HG03558 (cell line): ENCODE measurements at regions not wholly inside any gene's neighbourhood (a gene's known extent, or its start where the extent isn't known, plus 50 kb on each side); places are given as distances from the start of the nearest gene placed in this dataset.
"Not testable (repeated sequence)": the region's sequence is repeated elsewhere in the genome, so short reads cannot be mapped to it uniquely, and the experiment has no call there.

Experiments
- ATAC-seq: cut with Tn5 transposase; IDR thresholded peaks from one replicate; pipeline ENCODE4 v1.9.1; 2021; ENCODE audit warnings: moderate number of reproducible peaks; ENCODE audit not compliant: unreplicated experiment; ENCODE audit errors: extremely low read depth

DNA sequence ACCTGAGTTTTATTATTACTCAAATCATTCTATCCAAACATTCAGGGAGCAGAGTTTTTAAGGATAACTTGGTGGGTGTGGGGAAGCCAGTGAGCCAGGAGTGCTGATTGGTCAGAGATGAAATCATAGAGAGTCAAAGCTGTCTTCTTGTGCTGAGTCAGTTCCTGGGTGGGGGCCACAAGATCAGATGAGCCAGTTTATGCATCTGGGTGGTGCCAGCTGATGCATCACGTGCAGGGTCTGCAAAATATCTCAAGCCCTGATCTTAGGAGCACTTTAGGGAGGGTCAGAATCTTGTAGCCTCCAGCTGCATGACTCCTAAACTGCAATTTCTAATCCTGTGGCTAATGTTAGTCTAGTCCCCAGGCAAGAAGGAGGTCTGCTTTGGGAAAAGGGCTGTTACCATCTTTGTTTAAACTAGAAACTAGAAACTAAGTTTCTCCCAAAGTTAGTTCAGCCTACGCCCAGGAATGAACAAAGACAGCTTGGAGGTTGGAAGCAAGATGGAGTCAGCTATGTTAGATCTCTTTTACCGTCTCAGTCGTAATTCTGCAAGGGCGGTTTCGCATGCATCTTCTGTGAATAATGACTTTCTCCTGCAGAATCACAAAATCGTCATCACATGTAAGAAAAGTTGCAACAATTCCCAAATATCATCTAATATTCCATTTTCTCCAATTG lies 97.5 kb downstream of the ZNF664 start:
- ATAC-seq: not testable (repeated sequence)

DNA sequence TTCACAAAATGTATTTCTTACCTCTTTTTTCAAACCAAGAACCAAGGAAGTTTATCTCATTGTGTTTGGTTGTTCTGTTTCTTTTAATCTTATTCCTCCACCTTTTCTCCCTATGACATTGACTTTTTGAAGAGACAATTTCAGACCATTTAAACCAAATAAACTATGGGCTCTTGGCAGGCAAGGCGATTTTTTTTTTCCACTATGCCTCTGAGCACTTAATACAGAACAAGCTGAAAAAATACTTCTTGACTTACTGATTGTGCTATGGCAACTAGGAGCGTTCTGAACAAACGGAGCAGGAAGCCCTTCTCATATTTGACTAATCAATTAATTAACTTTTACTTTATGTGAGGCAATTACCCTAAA lies 98.0 kb downstream of the ZNF664 start:
- ATAC-seq: no peak

DNA sequence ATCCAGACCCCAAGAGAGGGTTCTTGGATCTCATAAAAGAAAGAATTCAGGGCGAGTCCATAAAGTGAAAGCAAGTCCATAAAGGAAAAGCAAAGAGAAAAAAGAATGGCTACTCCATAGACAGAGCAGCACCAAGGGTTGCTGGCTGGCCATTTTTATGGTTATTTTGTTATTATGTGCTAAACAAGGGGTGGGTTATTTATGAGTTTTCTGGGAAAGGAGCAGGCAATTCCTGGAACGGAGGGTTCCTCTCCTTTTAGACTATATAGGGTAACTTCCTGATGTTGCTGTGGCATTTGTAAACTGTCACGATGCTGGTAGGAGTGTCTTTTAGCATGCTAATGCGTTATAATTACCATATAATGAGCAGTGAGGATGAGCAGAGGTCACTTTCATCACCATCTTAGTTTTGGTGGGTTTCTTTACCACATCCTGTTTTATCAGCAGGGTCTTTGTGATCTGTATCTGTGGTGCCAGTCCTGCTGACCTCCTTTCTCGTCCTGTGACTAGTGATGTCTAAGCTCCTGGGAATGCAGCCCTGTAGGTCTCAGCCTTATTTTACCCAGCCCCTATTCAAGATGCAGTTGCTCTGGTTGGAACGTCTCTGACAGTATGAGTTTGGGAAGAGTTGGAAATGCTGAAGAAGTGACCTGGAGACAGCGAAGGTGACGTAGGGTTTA lies 100.5 kb downstream of the ZNF664 start:
- ATAC-seq: no peak

DNA sequence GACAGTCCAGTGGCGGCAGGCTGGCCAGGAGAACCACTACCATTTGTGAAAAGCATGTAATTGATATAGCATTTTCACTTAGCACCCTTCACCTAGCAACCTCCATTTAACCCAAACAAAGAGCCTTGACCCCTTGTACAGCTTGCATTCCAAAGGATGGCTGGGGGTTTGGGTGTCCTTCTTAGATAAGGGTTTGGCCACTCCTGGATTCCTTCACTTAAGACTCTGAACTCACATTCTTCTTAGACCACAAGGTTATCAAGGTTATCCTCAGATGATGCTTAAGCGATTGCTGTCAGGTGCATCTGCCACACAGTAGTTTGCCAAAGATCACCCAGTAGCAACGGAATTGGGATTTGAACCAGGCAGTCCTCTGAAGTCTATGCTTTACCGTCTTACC lies 102.8 kb downstream of the ZNF664 start:
- no peak for ATAC-seq

DNA sequence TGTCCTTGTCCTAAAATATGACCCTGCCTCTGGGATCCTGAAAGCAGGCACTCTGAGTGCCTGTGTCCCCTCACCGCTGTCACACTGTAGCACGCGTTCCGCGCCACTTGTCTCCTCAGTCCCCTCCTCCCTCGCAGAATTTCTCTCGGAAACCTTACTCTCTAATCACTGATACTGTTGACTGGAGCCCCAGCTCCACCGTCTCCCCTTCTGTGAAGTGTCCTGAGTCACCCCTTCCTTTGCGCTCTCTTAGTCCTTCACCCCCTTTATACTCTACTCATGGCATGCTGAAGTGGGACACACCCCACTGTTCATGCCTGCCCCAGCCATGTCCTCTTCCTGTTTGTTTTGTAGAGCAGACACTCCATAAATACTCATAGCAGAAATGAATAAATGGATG lies 104.7 kb downstream of the ZNF664 start:
- ATAC-seq: no peak

DNA sequence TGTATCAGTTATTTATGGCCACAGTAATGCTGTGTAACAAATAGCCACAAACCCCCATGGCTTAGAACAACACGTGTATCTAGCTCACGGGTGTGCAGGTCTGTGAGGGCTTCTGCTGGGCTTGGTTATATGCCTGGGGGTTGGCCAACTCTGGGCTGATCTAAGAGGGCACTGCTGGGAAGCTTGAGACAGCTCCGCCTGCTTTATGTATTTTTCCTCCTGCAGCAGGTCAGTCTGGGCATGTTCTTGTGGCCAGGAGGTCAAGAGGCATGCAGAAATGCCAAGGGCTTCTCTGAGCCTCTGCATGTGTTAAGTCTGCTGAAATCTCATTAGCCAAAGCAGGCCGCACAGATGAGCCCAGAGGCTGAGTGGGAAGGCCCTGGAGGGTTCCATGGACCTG lies 105.8 kb downstream of the ZNF664 start:
- no peak for ATAC-seq

DNA sequence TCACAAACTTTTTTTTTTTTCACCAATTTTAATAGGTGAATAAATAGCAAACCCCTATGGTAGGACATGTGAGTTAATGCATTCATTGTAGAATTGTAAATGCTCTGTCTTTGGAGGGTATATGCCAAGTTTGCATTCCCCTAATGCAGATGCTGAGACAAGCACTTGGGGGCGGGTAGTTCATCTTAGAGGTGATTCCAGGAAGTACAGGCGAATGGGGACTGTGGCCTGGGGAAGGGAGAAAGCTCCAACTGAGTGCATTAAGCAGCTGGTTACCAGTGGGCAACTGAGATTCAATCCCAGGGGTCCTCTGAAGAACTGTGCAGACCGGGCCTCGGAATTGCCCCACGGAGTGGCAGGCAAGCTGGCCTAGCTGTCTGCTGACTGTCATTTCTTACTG lies 107.6 kb downstream of the ZNF664 start:
- ATAC-seq: no peak

DNA sequence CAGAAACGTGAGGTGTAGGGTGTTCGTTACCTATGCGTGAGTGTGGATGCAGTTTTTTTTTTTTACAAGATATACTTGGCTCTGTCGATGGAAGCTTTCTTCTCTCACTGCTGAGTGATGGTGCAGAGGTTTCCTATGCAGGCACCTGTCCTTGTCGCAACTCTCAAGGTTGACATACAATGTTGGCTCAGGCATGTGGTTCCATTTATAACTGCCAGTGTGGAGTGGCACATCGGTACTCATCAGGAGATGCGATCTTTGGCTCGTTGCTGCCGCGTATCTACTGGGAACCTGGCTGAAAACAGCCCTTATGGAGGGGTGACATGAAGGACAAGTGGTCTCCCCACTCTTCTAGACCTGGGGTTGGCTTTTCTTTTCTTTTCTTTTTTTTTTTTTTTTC lies 109.0 kb downstream of the ZNF664 start:
- ATAC-seq: no peak

DNA sequence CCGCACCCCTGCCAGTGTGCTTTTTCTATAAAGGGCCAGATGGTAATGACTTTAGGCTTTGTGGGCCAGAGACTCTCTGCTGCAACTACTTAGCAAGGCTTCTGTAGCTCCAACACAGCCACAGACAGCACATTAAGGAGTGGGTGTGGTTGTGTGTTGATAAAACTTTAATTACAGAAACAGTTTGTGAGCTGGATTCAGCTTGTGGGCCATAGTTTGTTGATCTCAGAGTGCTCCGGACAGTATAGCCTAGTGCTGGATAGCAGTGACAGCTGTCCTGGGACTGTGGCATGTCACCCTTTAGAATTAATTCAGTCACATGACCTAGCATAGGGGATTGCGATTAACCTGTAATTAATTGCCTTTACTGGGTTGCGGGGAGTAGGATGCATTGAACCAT lies 109.7 kb downstream of the ZNF664 start:
- ATAC-seq: no peak

DNA sequence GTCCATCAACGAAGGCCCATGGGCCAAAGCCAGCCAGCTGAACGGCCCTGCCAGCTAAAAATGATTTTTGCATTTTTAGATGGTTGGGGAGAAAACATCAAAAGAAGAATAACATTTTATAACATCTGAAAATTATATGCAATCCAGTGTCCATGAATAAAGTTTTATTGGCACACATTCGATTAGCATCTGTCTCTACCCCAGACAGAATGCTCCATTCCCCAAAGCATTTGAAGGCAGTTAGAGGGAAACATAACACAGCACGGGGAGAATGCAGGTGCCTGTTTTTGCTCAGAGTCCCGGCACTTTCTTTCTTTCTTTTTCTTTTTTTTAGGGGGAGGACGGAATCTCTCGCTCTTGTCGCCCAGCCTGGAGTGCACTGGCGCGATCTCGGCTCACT lies 110.7 kb downstream of the ZNF664 start:
- no peak for ATAC-seq

DNA sequence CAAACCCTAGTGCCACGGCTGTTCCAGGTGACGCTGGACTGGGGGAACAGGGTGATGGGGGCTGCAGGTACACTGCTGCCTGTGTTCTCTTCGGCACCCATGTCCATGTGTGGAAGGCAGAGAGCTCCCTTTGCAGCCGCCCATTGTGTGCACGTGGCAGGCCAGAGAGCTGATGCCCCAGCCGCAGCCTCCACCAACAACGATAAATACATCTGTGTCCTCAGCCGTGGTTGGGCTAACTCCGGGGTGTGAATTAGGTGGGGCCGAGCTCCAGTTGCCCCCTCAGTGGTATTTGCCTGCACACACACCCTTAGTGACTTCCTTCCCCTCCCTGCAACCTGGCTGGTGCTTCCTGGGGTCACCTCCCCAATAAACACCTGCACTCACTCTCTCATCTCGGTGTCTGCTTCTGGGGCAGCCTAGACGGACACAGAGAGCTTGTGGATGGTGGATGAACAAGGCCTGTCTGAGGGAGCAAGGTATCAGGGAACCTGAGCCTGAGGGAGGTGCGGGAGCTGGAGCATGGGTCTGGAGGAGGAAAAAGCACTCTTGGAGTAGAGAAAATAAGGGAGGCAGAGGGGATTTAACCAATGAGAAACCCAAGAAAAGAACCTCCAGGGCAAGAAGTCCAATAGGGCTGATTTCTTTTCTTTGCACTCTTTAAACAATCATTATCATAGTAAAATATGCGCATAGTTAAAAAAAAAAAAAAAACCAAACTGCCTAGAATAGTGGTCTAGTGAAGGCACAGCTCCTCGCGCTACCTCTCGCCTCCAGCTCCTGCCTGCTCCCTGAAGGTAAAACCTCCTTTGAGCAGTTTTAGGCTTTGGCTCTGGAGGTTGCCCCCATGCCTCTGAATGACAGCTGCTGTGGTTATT lies 112.6 kb downstream of the ZNF664 start:
- no peak for ATAC-seq

DNA sequence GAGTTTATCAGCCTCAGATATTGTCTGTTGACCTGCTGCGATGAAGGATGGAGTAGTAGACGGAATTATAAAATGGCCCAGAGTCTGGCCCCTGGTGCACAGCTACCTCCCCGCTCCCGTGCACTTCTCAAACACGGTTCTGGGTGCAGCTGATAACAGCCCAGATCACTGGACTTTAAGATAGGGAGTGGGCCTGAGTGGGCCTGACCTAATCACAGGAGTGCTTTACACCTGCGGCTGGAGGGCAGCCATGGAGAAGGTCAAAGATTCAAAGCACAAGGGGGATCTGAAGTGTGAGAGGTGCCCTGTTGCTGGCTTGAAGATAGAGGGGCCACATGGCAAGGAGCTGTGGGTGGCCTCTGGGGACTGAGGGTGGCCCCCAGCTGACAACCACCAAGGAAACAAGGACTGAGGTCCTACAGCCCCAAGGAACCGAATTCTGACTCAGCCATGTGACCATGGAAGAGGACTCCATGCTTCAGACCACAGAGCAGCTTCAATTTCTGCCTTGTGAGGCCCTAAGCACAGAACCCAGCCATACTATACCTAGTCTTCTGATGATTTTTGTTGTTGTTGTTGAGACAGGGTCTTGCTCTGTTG lies 113.4 kb downstream of the ZNF664 start:
- ATAC-seq: no peak

DNA sequence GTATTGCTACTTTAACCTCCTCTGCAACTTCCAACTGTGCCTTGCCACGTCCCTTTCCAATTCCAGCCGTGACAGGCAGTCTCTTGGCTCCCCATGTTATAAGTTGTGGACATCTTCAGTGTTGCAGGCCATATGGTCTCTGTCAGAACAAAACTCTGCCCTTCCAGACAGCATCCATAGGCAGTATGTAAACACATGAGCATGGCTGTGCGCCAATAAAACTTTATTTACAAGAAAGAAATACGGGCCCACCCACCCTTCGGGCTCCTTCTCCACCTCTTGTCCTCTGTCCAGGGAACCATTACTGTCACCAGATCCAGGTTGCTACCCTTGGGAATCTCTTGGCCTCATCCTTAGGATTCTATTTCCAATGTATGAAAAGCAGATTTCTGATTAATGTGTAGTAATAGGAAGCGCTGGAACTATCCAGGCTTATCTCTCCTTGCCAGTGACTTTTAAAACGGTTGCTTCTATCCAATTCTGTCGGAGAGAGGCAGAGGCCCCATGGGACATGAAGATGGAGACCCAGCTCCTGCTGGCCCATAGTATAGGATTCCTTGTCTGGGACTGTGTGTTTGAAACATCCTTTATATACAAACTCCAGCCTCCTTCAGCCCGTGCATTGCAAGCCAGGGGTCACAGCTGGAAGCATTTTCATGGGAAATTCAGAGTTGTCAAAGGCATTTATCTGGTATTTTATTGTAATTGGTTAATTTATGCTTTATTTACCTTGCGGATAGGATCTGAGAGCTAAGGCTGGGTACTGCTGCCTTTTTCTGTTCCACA lies 114.4 kb downstream of the ZNF664 start:
- no peak for ATAC-seq

DNA sequence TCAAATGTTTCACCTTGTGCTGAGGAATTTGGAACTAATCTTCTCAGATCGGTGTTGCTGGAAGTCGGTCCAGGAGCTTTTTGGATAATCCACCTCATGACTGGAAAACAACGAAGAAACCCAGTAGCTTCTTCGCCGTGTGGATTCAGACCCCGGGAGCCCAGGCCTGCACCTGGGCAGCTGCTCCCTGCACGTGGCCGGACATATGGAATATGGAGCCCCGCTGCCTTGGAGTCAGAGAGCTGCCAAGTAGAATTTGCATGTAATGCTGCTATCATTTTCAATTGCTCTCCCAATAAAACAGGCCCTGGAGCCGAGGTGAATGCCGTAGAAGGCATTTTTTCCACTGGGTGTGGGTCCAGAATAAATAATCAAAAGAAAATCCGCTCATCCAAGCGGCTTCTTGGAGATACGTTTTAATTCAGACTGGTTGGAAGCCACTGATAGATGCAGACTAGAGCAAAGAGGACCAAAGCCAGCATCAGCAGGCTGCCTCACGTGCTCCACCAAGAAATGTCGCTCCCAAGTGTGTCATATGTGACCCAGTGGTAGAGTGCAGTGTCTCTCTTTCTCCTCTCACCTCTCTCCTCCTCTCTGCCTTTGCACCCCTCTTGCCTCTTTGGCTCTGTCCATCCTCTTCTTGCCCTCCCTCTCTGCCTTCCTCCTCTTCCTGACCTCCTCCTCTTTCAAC lies 115.3 kb downstream of the ZNF664 start:
- no peak for ATAC-seq

DNA sequence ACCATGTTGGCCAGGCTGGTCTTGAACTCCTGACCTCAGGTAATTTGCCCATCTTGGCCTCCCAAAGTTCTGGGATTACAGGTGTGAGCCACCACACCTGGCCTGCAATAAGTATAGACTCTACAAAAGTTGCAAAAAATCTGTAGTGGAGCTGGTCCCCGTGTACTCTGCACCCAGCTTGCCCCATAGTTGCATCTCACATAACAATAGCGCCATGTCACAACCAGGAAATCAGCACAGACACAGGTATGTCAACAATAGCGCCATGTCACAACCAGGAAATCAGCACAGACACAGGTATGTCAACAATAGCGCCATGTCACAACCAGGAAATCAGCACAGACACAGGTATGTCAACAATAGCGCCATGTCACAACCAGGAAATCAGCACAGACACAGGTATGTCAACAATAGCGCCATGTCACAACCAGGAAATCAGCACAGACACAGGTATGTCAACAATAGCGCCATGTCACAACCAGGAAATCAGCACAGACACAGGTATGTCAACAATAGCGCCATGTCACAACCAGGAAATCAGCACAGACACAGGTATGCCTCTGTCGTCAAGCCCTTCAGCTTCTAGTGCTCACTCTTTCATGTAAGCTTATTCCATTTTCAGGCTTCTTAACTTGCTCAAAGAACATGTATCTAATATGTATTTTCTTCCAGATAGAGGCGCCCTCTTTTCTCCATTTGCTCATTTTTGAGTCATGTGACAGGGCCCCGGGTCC lies 116.3 kb downstream of the ZNF664 start:
- ATAC-seq: not testable (repeated sequence)

DNA sequence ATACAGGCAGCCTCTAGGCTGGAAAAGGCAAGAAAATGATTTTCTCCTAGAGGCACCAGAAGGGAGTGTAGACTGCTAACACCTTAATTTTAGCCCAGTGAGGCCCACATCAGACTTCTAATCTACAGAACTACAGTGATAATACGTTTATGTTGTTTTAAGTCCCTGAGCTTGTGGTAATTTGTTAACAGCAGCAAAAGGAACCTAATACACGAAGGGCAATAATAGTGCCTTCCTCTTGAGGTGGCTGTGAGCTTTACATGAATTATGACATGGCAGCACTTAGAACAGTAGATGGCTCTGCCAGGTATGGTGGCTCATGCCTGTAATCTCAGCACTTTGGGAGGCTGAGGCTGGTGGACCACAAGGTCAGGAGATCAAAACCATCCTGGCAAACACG lies 118.8 kb downstream of the ZNF664 start:
- ATAC-seq: no peak

DNA sequence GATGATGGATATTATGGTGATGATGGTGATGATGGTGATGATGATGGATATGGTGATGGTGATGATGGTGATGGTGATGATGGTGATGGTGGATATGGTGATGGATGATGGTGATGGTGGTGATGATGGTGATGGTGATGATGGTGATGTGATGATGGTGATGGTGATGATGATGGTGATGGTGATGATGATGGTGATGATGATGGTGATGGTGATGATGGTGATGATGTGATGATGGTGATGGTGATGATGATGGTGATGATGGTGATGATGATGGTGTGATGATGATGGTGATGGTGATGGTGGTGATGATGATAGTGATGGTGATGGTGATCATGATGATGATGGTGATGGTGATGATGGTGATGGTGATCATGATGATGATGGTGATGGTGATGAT lies 119.5 kb downstream of the ZNF664 start:
- ATAC-seq: not testable (repeated sequence)

DNA sequence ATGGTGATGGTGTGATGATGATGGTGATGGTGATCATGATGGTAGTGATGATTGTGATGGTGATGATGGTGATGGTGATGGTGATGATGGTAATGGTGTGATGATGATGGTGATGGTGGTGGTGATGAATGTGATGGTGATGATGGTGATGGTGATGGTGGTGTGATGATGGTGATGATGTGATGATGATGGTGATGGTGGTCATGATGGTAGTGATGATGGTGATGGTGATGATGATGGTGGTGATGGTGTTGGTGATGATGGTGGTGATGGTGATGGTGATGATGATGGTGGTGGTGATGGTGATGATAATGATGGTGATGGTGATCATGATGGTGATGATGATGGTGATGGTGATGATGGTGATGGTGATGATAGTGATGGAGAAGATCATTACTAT lies 120.3 kb downstream of the ZNF664 start:
- no peak for ATAC-seq

DNA sequence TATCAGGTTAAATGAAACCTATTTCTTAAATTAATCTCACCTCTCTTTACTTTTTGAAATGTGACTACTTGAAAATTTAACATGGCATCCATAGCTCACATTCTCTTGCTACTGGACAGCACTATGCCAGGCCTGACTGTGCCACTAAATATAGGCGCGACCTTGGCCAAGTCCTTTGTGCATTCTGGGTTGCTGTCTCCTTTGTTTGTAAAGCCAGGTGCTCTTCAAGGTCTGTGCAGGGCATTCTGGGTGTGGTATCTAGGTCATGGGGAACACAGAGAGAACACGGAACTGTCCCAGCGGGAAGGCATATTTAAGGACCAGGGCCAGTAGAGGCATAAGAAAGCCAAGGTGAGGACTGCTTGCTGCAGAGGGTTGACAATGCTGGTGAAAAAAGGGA lies 121.2 kb downstream of the ZNF664 start:
- ATAC-seq: no peak
